Neural cell (in vitro differentiated cells): ENCODE measurements at regions not wholly inside any gene's neighbourhood (a gene's known extent, or its start where the extent isn't known, plus 50 kb on each side); places are given as distances from the start of the nearest gene placed in this dataset.

ENCODE experiments used
- H2AFZ ChIP-seq: fragments of 200-600, 300-800 bp; sonication (generic), shearing (Covaris generic); 2 replicates; pipeline ENCODE4 v1.6.0; 2014; ENCODE audit warnings: low read depth, mild to moderate bottlenecking, antibody characterized with exemption, low read length, moderate library complexity
- H3F3A ChIP-seq: fragments of 200-600 bp; shearing (Covaris generic); 2 replicates; pipeline ENCODE4 v1.6.1; 2016; ENCODE audit warnings: mild to moderate bottlenecking, moderate library complexity, mixed read lengths, antibody characterized with exemption, low read length; ENCODE audit not compliant: insufficient read depth, poor library complexity, severe bottlenecking
- H3K27ac ChIP-seq: fragments of 200-600, 300-800 bp; sonication (generic), shearing (Covaris generic); 2 replicates; pipeline ENCODE4 v1.5.1; 2014; ENCODE audit warnings: mild to moderate bottlenecking, low read length, moderate library complexity
- H3K27me3 ChIP-seq: fragments of 300-800, 200-600 bp; sonication (generic), shearing (Covaris generic); 2 replicates; pipeline ENCODE4 v1.6.0; 2014; ENCODE audit warnings: mild to moderate bottlenecking, low read depth, low read length, moderate library complexity; ENCODE audit not compliant: insufficient read depth
- H3K36me3 ChIP-seq: fragments of 300-800, 200-600 bp; sonication (generic), shearing (Covaris generic); 2 replicates; pipeline ENCODE4 v1.5.1; 2014; ENCODE audit warnings: mild to moderate bottlenecking, antibody characterized with exemption, low read length, moderate library complexity; ENCODE audit not compliant: insufficient read depth
- H3K4me2 ChIP-seq: fragments of 300-800, 200-600 bp; sonication (generic), shearing (Covaris generic); 2 replicates; pipeline ENCODE4 v1.6.0; 2014; ENCODE audit warnings: mild to moderate bottlenecking, low read length
- H3K4me3 ChIP-seq: fragments of 300-800, 200-600 bp; sonication (generic), shearing (Covaris generic); 2 replicates; pipeline ENCODE4 v1.5.1; 2014; ENCODE audit warnings: mild to moderate bottlenecking, low read length, moderate library complexity
- H3K79me2 ChIP-seq: fragments of 200-600 bp; shearing (Covaris generic); replicated peaks from 2 replicates; pipeline ENCODE4 v1.6.0; 2014; ENCODE audit warnings: mild to moderate bottlenecking, low read length, moderate library complexity; ENCODE audit not compliant: insufficient read depth
- H3K9ac ChIP-seq: fragments of 300-800, 200-600 bp; sonication (generic), shearing (Covaris generic); 2 replicates; pipeline ENCODE4 v1.6.1; 2016; ENCODE audit warnings: mild to moderate bottlenecking, low read length, mixed read lengths
- H3K9me2 ChIP-seq: fragments of 200-600 bp; shearing (Covaris generic); 2 replicates; pipeline ENCODE4 v1.6.1; 2016; ENCODE audit warnings: mild to moderate bottlenecking, low read length, mixed read lengths; ENCODE audit not compliant: insufficient read depth
- H3K9me3 ChIP-seq: fragments of 200-600, 300-800 bp; sonication (generic), shearing (Covaris generic); 2 replicates; pipeline ENCODE4 v1.6.1; 2016; ENCODE audit warnings: mild to moderate bottlenecking, mixed run types, low read length, moderate library complexity, mixed read lengths
- H4K20me1 ChIP-seq: fragments of 200-600 bp; shearing (Covaris generic); 2 replicates; pipeline ENCODE4 v1.6.1; 2016; ENCODE audit warnings: mild to moderate bottlenecking, mixed run types; ENCODE audit not compliant: insufficient read depth
- EP300 ChIP-seq: fragments of 450-650 bp; conservative IDR thresholded peaks from 2 replicates; pipeline ENCODE4 v1.6.1; 2014; ENCODE audit warnings: antibody characterized with exemption, mild to moderate bottlenecking, moderate library complexity; ENCODE audit not compliant: poor library complexity, severe bottlenecking
- EZH2 ChIP-seq: fragments of 200-600, 300-800 bp; shearing (Covaris generic), sonication (generic); IDR thresholded peaks from 2 replicates; pipeline ENCODE4 v1.6.1; 2014; ENCODE audit warnings: antibody characterized with exemption, low read length, borderline replicate concordance, mild to moderate bottlenecking; ENCODE audit not compliant: insufficient read depth, poor library complexity, severe bottlenecking
- MXI1 ChIP-seq: fragments of 450-650 bp; conservative IDR thresholded peaks from 2 replicates; pipeline ENCODE4 v1.6.1; 2014; ENCODE audit warnings: antibody characterized with exemption, mild to moderate bottlenecking; ENCODE audit not compliant: poor library complexity, severe bottlenecking
- POLR2AphosphoS5 ChIP-seq: IDR thresholded peaks from 2 replicates; pipeline ENCODE4 v1.6.1; 2012
- RAD21 ChIP-seq: fragments of 450-650 bp; conservative IDR thresholded peaks from 2 replicates; pipeline ENCODE4 v1.6.1; 2014; ENCODE audit warnings: antibody characterized with exemption, mild to moderate bottlenecking, moderate library complexity
- REST ChIP-seq: IDR thresholded peaks from 2 replicates; pipeline ENCODE4 v1.6.1; 2012; ENCODE audit warnings: borderline replicate concordance
- SMC3 ChIP-seq: fragments of 450-650 bp; conservative IDR thresholded peaks from 2 replicates; pipeline ENCODE4 v1.6.1; 2014; ENCODE audit warnings: antibody characterized with exemption, mild to moderate bottlenecking, moderate library complexity; ENCODE audit not compliant: poor library complexity
- TAF1 ChIP-seq: IDR thresholded peaks from 2 replicates; pipeline ENCODE4 v1.6.1; 2012; ENCODE audit warnings: low read depth
- TF ChIP-seq, protein P1 (sequence below): fragments of 450-650 bp; IDR thresholded peaks from 2 replicates; pipeline ENCODE4 v1.5.1; 2014; ENCODE audit warnings: antibody characterized with exemption, mild to moderate bottlenecking, moderate library complexity; ENCODE audit not compliant: poor library complexity, severe bottlenecking

GRCh38 chr2:216947055-216947454 is 87.2 kb upstream of the TNP1 start:
- Histone ChIP-seq H3K4me2 (no peak overlapping the region), H3K79me2 (no peaks in the 10 kb centered on the region), H3K9ac (no peak overlapping the region), H3K27me3 (no peaks in the 10 kb centered on the region), H3K9me2 (no peaks in the 10 kb centered on the region), H4K20me1 (no peaks in the 10 kb centered on the region), H3K4me3 (no peak overlapping the region), H2AFZ (no peak overlapping the region), H3F3A (no peaks in the 10 kb centered on the region), H3K36me3 (no peaks in the 10 kb centered on the region), H3K9me3 (no peaks in the 10 kb centered on the region), H3K27ac (no peak overlapping the region)
- TF ChIP-seq RAD21 (no peak), TAF1 (no peak), POLR2AphosphoS5 (no peak), EP300 (no peak), MXI1 (no peak), REST (no peak), EZH2 (no peak), SMC3 (no peak)
- TF ChIP-seq, protein P1, sequence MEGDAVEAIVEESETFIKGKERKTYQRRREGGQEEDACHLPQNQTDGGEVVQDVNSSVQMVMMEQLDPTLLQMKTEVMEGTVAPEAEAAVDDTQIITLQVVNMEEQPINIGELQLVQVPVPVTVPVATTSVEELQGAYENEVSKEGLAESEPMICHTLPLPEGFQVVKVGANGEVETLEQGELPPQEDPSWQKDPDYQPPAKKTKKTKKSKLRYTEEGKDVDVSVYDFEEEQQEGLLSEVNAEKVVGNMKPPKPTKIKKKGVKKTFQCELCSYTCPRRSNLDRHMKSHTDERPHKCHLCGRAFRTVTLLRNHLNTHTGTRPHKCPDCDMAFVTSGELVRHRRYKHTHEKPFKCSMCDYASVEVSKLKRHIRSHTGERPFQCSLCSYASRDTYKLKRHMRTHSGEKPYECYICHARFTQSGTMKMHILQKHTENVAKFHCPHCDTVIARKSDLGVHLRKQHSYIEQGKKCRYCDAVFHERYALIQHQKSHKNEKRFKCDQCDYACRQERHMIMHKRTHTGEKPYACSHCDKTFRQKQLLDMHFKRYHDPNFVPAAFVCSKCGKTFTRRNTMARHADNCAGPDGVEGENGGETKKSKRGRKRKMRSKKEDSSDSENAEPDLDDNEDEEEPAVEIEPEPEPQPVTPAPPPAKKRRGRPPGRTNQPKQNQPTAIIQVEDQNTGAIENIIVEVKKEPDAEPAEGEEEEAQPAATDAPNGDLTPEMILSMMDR: no peak

- H2AFZ ChIP-seq: no peak overlapping the region
- no peaks in the 10 kb centered on the region for H3K27me3 ChIP-seq
- no peaks in the 10 kb centered on the region for H3K36me3 ChIP-seq
- no peak overlapping the region for H3K4me3 ChIP-seq
- no peak overlapping the region for H3K9ac ChIP-seq
- H3K9me3 ChIP-seq: no peaks in the 10 kb centered on the region
- no peaks in the 10 kb centered on the region for H3K79me2 ChIP-seq
- no peak overlapping the region for H3K4me2 ChIP-seq
- no peak overlapping the region for H3K27ac ChIP-seq
- TF ChIP-seq REST: no peak
- TF ChIP-seq, protein P1: no peak
- TF ChIP-seq EZH2: no peak
- no peak for TF ChIP-seq TAF1
- TF ChIP-seq MXI1: no peak
- H3K9me2 ChIP-seq: no peaks in the 10 kb centered on the region
- no peaks in the 10 kb centered on the region for H4K20me1 ChIP-seq
- H3F3A ChIP-seq: no peaks in the 10 kb centered on the region
These were observed 84.9 kb upstream of the TNP1 start for GRCh38 chr2:216944733-216945132.
